Coronary artery (tissue), 2 donors: ENCODE measurements at regions not wholly inside any gene's neighbourhood (a gene's known extent, or its start where the extent isn't known, plus 50 kb on each side); places are given as distances from the start of the nearest gene placed in this dataset.

ENCODE experiments used
- DNase-seq: peaks from one replicate; pipeline ENCODE4 v3.0.0-alpha.2; 2017; ENCODE audit warnings: low spot score
- H3K27ac ChIP-seq, 2 donors: fragments of 200-600 bp; sonication (generic); one replicate each; pipeline ENCODE4 v1.5.1; 2016 to 2019
- H3K4me3 ChIP-seq: fragments of 200-600 bp; sonication (generic); 2 replicates; pipeline ENCODE4 v1.5.1; 2016; ENCODE audit warnings: mild to moderate bottlenecking, moderate library complexity
- CTCF ChIP-seq: fragments of 200-600 bp; sonication (generic); IDR thresholded peaks from one replicate; pipeline ENCODE4 v1.5.1; 2019; ENCODE audit warnings: antibody characterized with exemption

- no peak for TF ChIP-seq CTCF
- DNase-seq: no peak
- Histone ChIP-seq H3K27ac (no peak overlapping the region), H3K4me3 (no peak overlapping the region)
Measured at GRCh38 chr2:2868085-2868484, 509.5 kb downstream of the EIPR1 start.

GRCh38 chr2:2867397-2867979 lies 510.1 kb downstream of the EIPR1 start:
- no peak for DNase-seq
- Histone ChIP-seq H3K4me3 (no peak overlapping the region), H3K27ac (no peak overlapping the region)
- no peak for TF ChIP-seq CTCF

- no peak for DNase-seq
- Histone ChIP-seq H3K27ac (no peak overlapping the region), H3K4me3 (no peak overlapping the region)
- TF ChIP-seq CTCF: no peak
Measured at GRCh38 chr2:2866459-2866858, 511.2 kb downstream of the EIPR1 start.

- TF ChIP-seq CTCF: no peak
- Histone ChIP-seq H3K27ac (no peak overlapping the region), H3K4me3 (no peak overlapping the region)
- no peak for DNase-seq
Measured at GRCh38 chr2:2862386-2862785, 515.2 kb downstream of the EIPR1 start.

- TF ChIP-seq CTCF: no peak
- Histone ChIP-seq H3K27ac (no peak overlapping the region), H3K4me3 (no peak overlapping the region)
- DNase-seq: no peak
Measured at GRCh38 chr2:2861666-2862240, 515.9 kb downstream of the EIPR1 start.

- TF ChIP-seq CTCF: no peak
- no peak overlapping the region for H3K4me3 ChIP-seq
- DNase-seq: no peak
- no peak overlapping the region for H3K27ac ChIP-seq
Measured at GRCh38 chr2:2860589-2861300, 516.9 kb downstream of the EIPR1 start.

- TF ChIP-seq CTCF: no peak
- no peak overlapping the region for H3K27ac ChIP-seq
- no peak for DNase-seq
- H3K4me3 ChIP-seq: no peak overlapping the region
Measured at GRCh38 chr2:2859732-2860131, 517.9 kb downstream of the EIPR1 start.
